Jurkat, Clone E6-1 (cell line): ENCODE measurements at regions not wholly inside any gene's neighbourhood (a gene's known extent, or its start where the extent isn't known, plus 50 kb on each side); places are given as distances from the start of the nearest gene placed in this dataset.

ENCODE experiments used
- DNase-seq: peaks from one replicate; pipeline ENCODE4 v3.0.0-alpha.2; 2011; ENCODE audit warnings: low read depth, low spot score
- H3K4me3 ChIP-seq: 2 replicates; pipeline ENCODE4 v1.5.1; 2011; ENCODE audit warnings: mild to moderate bottlenecking, low read length, control low read depth, moderate library complexity

DNA sequence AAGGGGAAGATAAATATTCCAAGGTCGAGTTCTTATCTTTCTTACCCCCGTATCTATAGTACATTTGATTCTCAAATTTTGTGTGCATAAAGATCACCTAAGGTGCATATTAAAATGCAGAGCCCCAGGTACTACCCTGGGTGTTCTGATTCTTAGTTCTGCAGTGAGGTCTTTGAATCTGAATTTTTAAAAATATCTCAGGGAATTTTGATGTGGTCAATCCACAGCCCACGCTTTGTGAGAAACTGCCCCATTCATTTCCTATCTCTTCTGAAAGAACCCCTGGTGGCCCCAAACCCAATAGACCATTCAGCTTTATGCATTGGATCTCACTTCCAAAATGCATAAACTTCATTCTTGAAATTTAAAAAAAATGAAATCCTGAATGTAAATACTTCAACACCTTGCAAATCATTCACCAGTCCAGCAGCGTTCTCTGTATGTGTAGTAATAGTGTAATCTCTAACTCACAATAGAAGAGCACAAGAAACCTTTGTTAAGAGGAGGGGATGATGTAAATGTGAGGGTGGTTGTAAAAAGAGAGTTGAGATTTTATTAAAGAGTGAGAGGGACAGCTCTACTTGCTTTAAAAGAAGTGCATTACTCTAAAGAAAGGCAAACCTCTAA lies 108.8 kb upstream of the ZP4 start:
- H3K4me3 ChIP-seq = no peak overlapping the region
- DNase-seq = no peak

DNA sequence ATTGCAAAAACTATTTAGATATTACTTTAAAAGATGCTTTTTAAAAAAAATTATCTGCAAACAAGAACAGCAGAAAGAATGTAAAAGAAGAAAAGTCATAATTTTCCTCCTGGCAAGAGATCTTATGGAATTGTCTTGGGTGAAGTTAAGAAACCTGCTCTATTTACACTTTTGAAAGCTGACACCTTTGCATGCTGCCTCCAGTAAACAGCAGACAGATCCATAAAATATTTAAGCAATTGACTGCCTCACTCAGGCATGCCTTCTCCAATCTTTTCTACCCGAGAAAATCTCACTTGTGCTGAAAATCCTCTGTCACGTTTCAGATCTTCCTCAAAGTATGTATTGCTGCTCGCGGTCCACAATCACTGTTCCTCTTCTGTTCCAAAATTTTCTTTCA lies 107.9 kb upstream of the ZP4 start:
- DNase-seq = no peak
- H3K4me3 ChIP-seq = no peak overlapping the region

DNA sequence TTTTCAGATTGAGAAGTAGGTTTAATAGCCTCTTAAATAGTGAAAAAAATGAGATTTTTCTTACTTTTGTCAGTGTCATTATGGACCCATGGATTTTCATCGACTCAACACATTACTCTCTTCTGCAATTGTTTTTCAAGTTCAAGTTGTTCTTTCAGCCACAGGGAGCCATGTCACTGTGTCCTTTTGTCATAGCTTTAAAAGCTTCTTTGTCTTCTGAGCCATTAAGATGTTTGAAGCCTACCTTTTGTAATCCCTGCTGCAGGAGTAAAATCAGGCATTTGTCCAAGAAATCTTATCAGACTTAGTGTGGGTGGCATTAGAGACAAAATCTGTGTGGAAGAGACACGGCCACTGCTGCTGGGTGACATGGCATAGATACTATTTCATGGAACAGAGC lies 92.8 kb upstream of the ZP4 start:
- DNase-seq = no peak
- H3K4me3 ChIP-seq = no peak overlapping the region

DNA sequence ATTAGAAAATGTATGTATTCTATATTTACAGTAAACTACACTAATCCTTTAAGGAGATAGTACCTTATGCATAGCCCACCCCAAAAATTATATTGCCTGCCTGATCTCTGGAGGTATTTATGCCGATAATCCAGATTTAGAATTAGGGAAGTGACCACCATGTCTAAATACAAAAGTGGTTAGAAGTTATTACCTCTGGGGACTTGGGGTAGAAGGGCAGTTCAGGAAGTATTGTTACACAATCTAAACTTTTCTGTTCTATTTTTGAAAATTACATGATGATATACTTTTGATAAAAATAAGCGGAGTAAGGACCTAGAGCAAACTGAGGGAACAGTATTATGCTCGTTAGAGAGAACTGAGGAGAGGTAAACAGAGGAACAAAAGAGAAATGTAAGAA lies 90.5 kb upstream of the ZP4 start:
- DNase-seq = no peak
- no peak overlapping the region for H3K4me3 ChIP-seq

DNA sequence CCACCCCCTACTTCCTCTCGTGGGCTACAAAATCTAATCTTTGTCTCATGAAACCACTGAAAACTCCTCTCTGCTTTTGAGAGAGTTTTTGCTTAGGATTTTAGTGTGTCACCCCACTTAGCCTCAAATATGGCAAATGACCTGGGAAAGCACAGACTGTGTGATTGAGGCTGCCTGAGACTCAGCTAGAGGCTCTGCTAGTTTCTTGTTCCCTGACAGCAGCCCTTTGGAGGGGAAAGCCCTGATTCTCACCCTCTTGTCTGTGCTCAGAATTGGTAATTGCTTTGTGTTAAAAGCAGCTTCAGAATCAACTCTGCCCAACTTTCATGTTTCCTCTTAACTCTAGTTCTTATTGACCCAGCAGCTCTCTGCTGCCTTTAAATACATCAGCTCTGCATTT lies 85.6 kb upstream of the ZP4 start:
- DNase-seq = no peak
- no peak overlapping the region for H3K4me3 ChIP-seq

DNA sequence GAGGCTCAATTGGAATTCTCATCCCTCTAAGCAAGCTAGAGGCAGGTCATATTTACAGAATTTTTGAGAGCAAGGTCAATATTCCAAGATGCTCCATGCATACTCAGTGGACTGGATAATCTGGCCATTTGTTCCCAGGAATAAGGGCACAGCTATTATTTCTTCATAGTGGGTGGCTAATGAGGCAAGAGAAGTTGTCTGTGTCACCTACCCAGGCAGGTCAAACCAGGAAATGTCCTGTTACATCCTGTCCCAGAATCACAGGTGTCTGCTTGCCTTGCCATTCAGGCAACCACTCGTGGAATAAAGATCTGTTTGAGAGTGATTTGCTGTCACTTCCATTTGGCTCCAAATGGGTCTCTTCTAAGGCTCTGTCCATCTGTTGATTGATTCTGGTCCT lies 85.2 kb upstream of the ZP4 start:
- H3K4me3 ChIP-seq = no peak overlapping the region
- DNase-seq = no peak

DNA sequence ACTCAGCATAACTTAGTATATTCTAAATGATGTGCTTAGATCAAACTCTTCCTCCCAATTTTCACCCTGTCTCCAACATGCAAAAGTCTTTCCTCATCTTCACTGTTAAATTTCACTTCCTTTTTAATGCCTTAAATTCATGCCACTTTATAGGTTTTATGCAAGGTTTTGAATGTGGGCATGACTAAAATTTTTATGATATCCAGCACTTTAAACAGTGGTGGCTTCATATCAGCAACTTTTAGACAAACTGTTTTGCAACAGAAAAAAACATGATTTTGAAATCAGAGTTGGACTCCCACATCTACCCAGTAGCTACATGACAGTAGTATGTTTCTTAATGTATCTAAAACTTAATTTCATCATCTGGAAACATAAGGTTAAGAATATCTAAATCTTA lies 84.7 kb upstream of the ZP4 start:
- no peak overlapping the region for H3K4me3 ChIP-seq
- DNase-seq = no peak

DNA sequence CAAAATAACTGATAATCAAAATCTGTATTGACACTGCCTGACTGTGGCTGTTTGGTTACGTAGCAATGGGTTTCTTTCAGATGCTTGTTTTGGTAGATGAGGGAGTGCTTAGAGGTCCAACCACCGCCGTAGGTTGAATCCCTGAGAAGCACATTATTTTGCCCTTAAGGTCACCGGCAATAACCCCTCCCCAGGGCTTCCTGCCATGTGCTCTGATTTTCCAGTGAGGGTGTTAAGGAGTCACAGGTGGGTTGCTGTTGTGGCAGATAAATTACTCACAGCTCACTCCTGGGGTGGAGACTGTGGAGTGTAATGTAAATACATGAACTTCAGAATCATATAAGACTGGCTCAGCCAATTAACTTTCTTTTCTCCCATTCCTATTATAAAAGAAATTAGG lies 81.5 kb upstream of the ZP4 start:
- no peak overlapping the region for H3K4me3 ChIP-seq
- no peak for DNase-seq

DNA sequence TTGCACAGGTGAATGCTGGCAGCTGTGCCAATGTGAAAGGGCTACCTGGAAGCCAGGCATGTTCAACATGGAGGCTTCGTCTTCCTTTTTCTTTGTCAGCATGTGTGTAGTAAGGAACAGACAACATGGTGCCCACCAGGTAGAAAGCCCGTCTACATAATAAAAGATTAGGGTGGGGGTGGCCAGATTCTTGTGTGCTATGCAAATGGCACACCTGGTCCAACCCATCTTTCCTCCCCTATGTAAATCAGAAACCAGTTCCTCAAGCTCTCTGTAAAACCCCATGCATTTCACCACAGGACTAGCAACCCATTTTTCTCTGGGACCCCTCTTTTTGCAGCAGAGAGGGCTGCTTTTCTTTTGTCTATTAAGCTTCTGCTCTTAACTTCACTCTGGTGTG lies 72.3 kb upstream of the ZP4 start:
- no peak overlapping the region for H3K4me3 ChIP-seq
- DNase-seq = no peak

DNA sequence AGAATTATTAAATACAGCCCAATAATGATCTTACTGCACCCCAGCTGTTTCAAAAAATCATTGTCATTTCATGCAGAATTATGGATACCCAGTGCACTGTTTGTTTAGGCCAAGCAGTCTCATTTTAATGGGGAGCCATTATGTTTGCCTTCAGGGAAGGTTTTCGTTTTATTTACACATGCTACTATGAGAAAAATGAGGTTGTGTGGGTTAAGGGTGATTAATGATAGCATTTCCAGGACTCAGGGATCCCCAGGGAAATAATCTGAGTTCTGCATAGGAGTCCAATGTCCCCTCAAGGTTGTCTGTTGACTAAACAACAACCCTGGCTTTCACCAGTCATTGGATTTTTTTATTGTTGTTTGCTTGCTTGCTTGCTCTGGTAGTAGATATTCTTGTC lies 71.0 kb upstream of the ZP4 start:
- H3K4me3 ChIP-seq = no peak overlapping the region

DNA sequence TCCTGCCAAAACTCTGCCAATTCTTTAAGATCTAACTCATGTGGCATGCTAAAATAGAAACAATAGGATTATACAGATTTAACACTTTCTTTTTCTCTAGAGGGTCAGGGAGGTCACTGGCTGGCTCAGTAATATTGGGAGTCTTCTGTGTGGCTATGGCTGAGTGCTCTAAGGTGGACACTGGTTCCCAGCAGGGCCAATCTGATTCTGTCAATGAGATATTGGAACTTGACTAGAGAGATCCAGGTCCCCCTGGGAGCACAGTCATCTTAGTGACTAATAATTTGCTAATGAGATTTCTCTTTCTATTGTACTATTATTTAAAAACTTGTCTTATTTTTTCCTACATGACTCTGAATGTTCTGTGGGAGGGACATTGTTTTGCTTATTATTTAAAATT lies 69.1 kb upstream of the ZP4 start:
- no peak for DNase-seq
- H3K4me3 ChIP-seq = no peak overlapping the region

More for the DNA sequence above, 71.0 kb upstream of the ZP4 start:
- DNase-seq = no peak

DNA sequence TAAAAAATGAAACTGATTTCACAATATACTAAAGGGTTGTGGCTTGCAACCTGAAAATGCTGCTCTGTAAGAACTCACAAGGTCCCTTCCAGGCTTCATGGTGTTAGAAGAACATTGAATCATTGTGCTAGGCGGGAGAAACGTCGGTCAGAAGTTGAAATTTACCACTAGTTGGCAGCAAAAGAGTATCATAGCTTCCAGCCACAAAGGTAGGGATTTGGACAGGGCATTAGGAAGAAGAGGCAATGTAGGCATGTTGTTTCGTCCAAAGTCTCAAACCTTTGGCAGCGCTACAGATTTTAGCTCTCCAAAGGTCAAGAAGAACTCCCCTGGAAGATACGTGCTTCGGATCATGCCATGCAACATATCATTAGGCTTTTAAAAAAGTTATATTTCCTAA lies 62.5 kb upstream of the ZP4 start:
- no peak for DNase-seq
- no peak overlapping the region for H3K4me3 ChIP-seq
